Retina (tissue), 1 donor: ENCODE measurements at regions not wholly inside any gene's neighbourhood (a gene's known extent, or its start where the extent isn't known, plus 50 kb on each side); places are given as distances from the start of the nearest gene placed in this dataset.

ENCODE experiments used
- DNase-seq: peaks from one replicate; pipeline ENCODE4 v3.0.0-alpha.2; 2016

- no peak for DNase-seq
These were observed 884.9 kb downstream of the C6orf118 start for GRCh38 chr6:164424489-164424888.

DNA sequence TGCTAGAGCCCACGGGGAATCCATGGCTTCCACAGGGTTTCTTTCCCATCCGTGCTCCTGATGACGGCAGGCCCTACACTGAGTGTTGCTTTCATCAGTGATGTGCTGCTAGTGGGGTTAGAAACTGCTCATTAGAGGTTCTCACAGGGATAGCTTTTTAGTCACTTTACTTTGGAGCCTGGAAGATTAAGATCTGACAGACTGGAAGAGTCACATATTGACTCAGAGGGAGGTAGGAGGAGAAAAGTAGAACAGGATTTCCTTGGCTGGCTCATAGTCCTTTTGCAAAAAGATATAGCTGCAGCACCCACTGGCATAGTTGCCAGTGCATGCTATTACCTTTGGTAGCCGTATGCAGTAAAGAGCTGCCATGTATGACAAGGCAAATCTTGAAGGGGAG, 890.3 kb downstream of the C6orf118 start:
- DNase-seq: no peak

GRCh38 chr6:164418262-164418588, 891.2 kb downstream of the C6orf118 start:
- DNase-seq: no peak

- DNase-seq: peak; percentile 43
These were observed 891.7 kb downstream of the C6orf118 start for GRCh38 chr6:164417537-164418261.

- peak; percentile 60 for DNase-seq
These were observed 893.4 kb downstream of the C6orf118 start for GRCh38 chr6:164415832-164416563.

GRCh38 chr6:164414695-164415094, 894.7 kb downstream of the C6orf118 start:
- DNase-seq: no peak

DNA sequence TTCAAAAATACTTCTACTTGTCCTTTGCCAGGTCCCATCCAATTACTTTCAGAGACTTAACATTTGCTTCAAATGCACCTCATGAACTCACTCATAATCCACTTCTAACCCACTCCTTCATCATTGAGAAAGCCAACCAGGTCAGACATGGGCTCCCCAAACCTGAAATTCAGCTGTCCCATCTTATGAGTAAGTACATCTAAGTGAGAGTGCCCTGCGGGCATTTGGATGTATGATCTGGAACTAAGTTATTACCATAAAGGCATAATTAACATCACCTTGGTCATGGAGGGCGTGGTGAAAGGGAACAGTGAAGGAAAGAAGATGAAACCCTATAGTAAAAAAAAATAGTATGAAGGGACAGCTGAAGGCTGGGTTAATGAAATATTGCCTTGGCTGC, 896.8 kb downstream of the C6orf118 start:
- no peak for DNase-seq

DNA sequence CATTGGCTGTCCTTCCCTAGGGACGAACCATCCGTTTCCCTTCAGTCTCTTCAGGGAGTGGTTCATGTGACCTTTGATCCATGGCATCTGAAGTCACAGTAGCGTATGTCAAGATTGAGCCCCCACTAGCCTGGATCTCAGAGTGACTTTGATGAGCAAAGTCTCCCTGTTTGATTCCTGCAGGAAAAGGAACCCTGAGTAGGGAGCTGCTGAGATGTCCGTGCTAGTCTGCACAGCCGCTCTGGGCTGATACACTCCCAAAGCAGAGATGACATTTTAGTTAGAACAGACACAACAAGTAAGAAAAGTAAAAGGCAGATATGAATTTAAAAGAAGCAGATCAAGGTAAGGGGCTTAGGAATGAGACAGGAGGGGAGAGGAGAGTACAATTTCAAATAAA, 899.4 kb downstream of the C6orf118 start:
- DNase-seq: no peak

DNA sequence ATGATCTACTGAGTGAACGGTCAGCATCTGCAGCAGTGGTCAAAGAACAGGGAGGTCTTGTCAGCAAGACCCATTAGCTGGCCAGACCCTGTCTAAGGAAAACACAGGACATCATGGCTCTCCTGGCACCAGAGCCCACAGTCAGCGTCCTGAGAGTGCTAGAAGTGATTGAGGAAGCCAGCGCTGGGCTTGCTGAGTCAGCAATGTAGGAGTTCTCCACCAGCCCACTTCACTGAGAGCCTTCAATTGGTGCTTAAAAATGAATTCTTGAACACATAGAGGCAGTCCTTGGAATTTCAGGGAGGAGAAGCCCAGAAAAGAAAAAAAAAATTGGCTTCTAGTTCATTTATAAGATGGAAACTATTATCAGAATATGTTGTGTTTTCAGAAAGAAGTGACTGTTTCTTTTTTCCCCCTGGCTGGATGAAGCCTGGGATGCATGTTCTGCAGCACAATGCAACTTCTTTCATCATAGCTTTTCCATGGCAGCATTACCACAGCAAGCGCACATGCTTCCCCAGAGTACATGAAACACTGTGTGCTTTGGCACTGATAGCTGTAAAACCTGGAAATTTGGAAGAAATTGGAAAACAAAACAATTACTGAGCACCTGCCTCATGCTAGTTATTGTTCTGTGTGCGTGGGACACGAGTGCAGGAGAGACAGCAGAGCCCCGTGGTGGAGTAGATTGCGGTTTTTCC, 899.9 kb downstream of the C6orf118 start:
- no peak for DNase-seq

GRCh38 chr6:164408868-164409267, 900.5 kb downstream of the C6orf118 start:
- DNase-seq: no peak

DNA sequence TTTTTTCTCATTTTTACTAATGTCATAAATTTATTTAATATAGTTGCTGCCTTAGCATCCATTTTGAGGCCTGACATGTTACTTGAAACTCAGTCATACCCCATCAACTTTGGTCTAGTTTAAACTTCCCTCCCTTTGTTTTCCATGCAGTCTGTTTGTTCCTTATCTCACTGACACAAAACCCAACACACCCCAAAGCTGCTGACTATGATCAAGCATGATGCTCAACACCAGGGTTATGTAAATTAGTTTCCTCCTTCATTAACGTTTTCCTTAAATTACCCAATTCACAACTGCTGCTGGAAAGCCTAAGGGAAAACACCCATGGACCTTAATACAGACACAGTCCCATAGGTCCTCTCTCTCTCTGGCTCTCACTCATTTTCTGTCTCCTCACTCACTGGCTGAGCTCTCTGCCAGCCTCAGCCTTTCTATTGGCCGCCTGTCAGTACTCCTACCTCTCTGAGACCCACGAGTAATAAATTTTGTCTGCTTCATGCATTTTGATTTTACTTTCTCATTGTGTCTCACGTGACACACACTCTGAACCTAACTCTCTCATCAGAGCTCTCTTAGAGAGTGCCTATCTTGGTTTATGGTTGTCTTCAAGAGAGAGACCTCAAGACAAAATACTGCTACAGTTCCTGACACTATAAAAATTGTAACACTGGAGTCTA, 904.5 kb downstream of the C6orf118 start:
- no peak for DNase-seq

DNA sequence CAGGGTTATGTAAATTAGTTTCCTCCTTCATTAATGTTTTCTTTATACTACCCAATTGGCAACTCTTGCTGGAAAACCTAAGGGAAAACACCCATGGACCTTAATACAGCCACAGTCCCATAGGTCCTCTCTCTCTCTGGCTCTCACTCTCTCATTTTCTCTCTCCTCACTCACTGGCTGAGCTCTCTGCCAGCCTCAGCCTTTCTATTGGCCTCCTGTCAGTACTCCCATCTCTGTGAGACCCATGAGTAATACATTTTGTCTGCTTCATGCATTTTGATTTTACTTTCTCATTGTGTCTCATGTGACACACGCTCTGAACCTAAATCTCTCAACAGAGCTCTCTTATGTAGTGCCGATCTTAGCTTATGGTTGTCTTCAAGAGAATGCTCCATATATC, 907.5 kb downstream of the C6orf118 start:
- DNase-seq: no peak

DNA sequence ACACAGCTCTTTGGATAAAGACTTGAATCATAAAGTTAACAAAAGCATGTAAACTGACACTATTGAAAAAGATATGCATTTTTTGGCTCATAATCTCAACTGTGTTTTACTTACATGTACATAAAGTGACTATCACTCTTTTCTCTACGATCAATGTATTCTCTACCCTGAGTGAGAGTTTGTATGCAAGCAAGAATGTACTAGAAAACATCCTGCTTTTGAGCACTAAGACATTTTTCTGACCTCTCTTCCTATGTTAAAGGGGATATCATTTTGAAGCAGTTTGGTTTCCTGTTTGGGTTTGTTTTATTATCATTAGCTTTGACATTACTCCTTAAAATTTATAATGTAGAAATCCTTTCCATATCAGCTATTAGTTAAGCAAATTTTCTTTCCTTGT, 910.8 kb downstream of the C6orf118 start:
- DNase-seq: no peak

- DNase-seq: peak; percentile 71
These were observed 913.0 kb downstream of the C6orf118 start for GRCh38 chr6:164396071-164397047.

GRCh38 chr6:164379795-164380194, 929.6 kb downstream of the C6orf118 start:
- no peak for DNase-seq

- peak; percentile 65 for DNase-seq
These were observed 931.1 kb downstream of the C6orf118 start for GRCh38 chr6:164378330-164378729.

DNA sequence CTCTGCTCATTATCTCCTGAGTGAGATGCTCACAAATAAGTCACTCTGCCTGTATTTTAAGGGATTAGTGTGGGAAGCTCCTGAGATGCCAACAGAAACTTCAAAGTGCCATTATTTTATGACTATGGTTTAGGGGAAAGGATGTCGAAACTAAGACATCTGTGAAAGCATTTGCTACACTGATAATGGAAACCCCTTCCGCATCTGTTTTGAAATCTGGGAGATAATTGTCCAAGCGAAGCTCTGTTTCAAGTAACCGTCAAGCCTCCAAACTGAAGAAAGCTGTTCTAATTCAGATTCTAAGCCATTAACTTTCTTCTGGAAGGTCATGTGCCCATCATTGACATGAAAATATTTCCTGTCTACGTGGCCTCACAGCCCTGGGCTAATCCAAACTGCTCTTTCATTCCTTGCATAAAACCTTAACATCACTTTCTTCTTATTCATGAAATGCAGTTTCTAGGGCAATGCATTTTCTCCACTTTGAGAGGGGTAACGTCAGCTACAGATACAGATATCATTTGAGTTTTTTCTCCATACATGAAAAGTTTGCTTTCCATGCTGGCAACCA, 932.0 kb downstream of the C6orf118 start:
- peak; percentile 36 for DNase-seq

DNA sequence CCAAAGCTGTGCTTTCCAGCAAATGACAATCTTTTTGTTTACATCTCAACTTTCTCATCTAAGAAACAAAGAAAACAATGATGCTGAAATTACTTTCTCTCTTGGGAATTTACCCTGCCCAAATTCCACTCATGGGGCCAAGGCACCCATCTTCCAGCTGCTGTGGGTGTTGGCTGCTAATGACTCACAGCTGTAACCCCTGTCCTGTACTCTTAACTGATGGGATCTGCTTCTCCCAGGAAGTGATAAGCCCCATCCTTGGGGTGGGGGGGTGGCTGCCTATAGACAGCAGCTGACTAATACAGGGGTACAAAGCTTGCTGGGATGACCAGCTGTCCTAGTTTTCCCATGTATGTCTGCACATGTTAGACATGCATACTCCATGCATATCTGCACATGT, 938.6 kb downstream of the C6orf118 start:
- DNase-seq: no peak

DNA sequence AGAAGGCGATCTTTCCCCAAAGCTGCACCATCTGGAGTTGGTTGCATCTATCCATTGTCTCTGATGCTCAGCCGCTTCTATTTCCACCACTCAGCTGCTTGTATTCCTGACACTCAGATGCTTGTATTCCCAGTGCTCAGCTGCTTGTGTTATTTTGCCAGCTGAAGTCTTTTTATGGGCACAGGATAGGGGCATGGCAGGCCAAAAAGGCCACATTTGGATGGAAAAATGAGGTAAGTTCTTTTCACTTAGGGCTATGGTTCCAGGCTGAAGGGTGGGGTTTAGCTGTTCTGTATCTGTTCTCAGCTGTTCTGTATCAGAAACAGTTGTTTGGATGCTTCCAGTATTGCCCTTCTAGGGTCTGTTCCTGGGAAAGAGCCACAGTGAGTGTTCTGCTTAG, 944.9 kb downstream of the QKI start:
- no peak for DNase-seq

- DNase-seq: no peak
These were observed 944.5 kb downstream of the QKI start for GRCh38 chr6:164359036-164359435.

DNA sequence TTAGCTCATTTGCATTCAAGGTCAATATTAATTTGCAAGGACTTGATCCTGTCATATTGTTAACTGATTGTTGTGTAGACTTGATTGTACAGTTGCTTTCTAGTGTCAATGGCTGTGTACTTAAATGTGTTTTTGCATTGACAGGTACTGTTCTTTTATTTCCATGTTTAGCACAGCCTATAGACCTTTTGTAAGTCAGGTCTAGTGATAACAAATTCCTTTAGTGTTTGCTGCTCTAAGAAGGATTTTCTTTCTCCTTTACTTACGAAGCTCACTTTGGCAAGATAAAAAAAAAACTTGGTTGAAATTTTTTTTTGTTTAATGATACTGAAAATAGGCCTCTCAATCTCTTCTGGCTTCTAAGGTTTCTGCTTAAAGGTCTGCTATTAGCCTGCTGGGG, 942.3 kb downstream of the QKI start:
- no peak for DNase-seq

DNA sequence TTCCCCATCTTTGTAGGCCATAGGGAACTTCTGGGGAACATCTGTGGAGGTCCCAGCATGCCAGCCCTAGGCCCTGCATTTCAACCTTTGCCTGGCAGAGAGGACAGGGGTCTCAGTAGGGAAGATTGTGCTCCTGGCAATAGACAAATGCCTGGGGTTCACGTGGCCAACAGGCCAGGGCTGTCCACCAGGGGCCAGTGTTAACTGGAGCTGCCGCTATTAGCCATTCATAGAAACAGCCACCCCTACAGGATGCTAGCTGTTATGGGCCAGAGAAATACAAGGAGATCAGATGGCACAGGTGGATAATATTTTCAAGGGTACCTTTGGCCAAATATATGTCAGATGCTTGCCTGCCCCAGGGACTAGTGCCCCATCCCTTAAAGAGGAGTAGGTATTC, 932.9 kb downstream of the QKI start:
- no peak for DNase-seq
